ENCODE measurements at regions not wholly inside any gene's neighbourhood (a gene's known extent, or its start where the extent isn't known, plus 50 kb on each side); places are given as distances from the start of the nearest gene placed in this dataset.

- TF ChIP-seq POLR2A (IDR thresholded peaks at IDR 0.05) (no peak), POLR2AphosphoS5 (IDR thresholded peaks at IDR 0.05; ENCODE audit: insufficient read depth in 1 of 2, low read depth in 1 of 2) (no peak)
- TF ChIP-seq, protein P1, sequence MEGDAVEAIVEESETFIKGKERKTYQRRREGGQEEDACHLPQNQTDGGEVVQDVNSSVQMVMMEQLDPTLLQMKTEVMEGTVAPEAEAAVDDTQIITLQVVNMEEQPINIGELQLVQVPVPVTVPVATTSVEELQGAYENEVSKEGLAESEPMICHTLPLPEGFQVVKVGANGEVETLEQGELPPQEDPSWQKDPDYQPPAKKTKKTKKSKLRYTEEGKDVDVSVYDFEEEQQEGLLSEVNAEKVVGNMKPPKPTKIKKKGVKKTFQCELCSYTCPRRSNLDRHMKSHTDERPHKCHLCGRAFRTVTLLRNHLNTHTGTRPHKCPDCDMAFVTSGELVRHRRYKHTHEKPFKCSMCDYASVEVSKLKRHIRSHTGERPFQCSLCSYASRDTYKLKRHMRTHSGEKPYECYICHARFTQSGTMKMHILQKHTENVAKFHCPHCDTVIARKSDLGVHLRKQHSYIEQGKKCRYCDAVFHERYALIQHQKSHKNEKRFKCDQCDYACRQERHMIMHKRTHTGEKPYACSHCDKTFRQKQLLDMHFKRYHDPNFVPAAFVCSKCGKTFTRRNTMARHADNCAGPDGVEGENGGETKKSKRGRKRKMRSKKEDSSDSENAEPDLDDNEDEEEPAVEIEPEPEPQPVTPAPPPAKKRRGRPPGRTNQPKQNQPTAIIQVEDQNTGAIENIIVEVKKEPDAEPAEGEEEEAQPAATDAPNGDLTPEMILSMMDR (IDR thresholded peaks at IDR 0.05): no peak
- no peaks in the 10 kb centered on the region for H3K27me3 ChIP-seq
- intact Hi-C loops (cut with DNase I): loop anchor here (1.0 kb wide), 1 partner anchor 111 kb away; no protein-coding TSS in a partner anchor
- no peak for DNase-seq (ENCODE audit: extremely low spot score in 2 of 2)
- no peak overlapping the region for H3K27ac ChIP-seq
- no peak overlapping the region for H3K4me3 ChIP-seq
- peaks cover 6% of the 10 kb centered on the region for H3K4me1 ChIP-seq
- no peaks in the 10 kb centered on the region for H3K9me3 ChIP-seq
- no peaks in the 10 kb centered on the region for H3K36me3 ChIP-seq
Measured at GRCh38 chr11:121793291-121793690, 322.7 kb downstream of the BLID start.

DNA sequence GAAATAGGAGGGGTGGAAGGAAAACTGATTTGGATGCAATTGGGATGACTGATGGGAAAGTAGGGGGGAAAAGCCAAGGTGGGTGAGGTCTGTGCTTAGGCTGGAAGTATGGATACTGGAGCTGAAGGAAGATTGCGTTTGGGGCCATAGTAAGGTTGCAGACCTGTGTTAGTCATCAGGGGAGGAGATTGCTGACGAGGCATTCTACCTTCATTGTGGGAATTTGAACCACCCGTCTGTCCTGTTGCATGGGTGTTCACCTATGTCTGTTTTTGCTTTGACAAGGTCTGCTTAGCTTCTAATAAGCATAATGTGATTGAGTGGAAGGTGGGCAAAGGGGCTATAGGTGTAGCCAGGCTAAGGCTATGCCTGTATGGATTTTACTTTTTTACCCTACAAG lies 323.8 kb downstream of the BLID start:
- no peaks in the 10 kb centered on the region for H3K9me3 ChIP-seq
- TF ChIP-seq POLR2AphosphoS5 (IDR thresholded peaks at IDR 0.05; ENCODE audit: insufficient read depth in 1 of 2, low read depth in 1 of 2) (no peak), POLR2A (IDR thresholded peaks at IDR 0.05) (no peak)
- TF ChIP-seq, protein P1 (IDR thresholded peaks at IDR 0.05): no peak
- no peak for DNase-seq (ENCODE audit: extremely low spot score in 2 of 2)
- H3K27me3 ChIP-seq: no peaks in the 10 kb centered on the region
- intact Hi-C loops (cut with DNase I): no loop called here
- H3K4me1 ChIP-seq: peaks cover 6% of the 10 kb centered on the region
- no peak overlapping the region for H3K27ac ChIP-seq
- no peak overlapping the region for H3K4me3 ChIP-seq
- no peaks in the 10 kb centered on the region for H3K36me3 ChIP-seq

GRCh38 chr11:121790430-121790829 lies 325.6 kb downstream of the BLID start:
- Histone ChIP-seq H3K4me3 (no peak overlapping the region), H3K9me3 (no peaks in the 10 kb centered on the region), H3K36me3 (no peaks in the 10 kb centered on the region), H3K4me1 (peaks cover 6% of the 10 kb centered on the region), H3K27me3 (no peaks in the 10 kb centered on the region), H3K27ac (no peak overlapping the region)
- DNase-seq (ENCODE audit: extremely low spot score in 2 of 2): no peak
- no peak for TF ChIP-seq POLR2A (IDR thresholded peaks at IDR 0.05)
- TF ChIP-seq, protein P1 (IDR thresholded peaks at IDR 0.05): no peak
- TF ChIP-seq POLR2AphosphoS5 (IDR thresholded peaks at IDR 0.05; ENCODE audit: insufficient read depth in 1 of 2, low read depth in 1 of 2): no peak
- intact Hi-C loops (cut with DNase I): no loop called here

- Histone ChIP-seq H3K9me3 (no peaks in the 10 kb centered on the region), H3K36me3 (no peaks in the 10 kb centered on the region), H3K27ac (no peak overlapping the region), H3K4me1 (no peaks in the 10 kb centered on the region), H3K4me3 (no peak overlapping the region), H3K27me3 (no peaks in the 10 kb centered on the region)
- DNase-seq (ENCODE audit: extremely low spot score in 2 of 2): no peak
- intact Hi-C loops (cut with DNase I): no loop called here
- TF ChIP-seq, protein P1 (IDR thresholded peaks at IDR 0.05): no peak
- TF ChIP-seq POLR2AphosphoS5 (IDR thresholded peaks at IDR 0.05; ENCODE audit: insufficient read depth in 1 of 2, low read depth in 1 of 2): no peak
Measured at GRCh38 chr11:121780971-121781370, 328.2 kb upstream of the SORL1-AS1 start.

- H3K27ac ChIP-seq: no peak overlapping the region
- intact Hi-C loops (cut with DNase I): no loop called here
- H3K4me1 ChIP-seq: no peaks in the 10 kb centered on the region
Measured at GRCh38 chr11:121777056-121777455, 324.3 kb upstream of the SORL1-AS1 start.

More at GRCh38 chr11:121777056-121777455, 324.3 kb upstream of the SORL1-AS1 start:
- Histone ChIP-seq H3K36me3 (no peaks in the 10 kb centered on the region), H3K27me3 (no peaks in the 10 kb centered on the region), H3K4me3 (no peak overlapping the region), H3K9me3 (no peaks in the 10 kb centered on the region)
- DNase-seq (ENCODE audit: extremely low spot score in 2 of 2): no peak
- TF ChIP-seq, protein P1 (IDR thresholded peaks at IDR 0.05): no peak
- no peak for TF ChIP-seq POLR2AphosphoS5 (IDR thresholded peaks at IDR 0.05; ENCODE audit: insufficient read depth in 1 of 2, low read depth in 1 of 2)
- TF ChIP-seq POLR2A (IDR thresholded peaks at IDR 0.05): no peak

Data from vagina (tissue), 2 donors.